ENCODE measurements at regions not wholly inside any gene's neighbourhood (a gene's known extent, or its start where the extent isn't known, plus 50 kb on each side); places are given as distances from the start of the nearest gene placed in this dataset.

GRCh38 chr16:35405526-35405925 is 1946.1 kb downstream of the TP53TG3F start:
- Histone ChIP-seq H3K27ac (ENCODE audit: low read depth, low read length) (no peak overlapping the region), H3K27me3 (ENCODE audit: control insufficient read depth in 1 of 2, insufficient read depth in 2 of 2, low read length in 2 of 2) (no peaks in the 10 kb centered on the region), H3K9ac (ENCODE audit: low read depth in 1 of 2, low read length in 2 of 2) (no peak overlapping the region), H3K4me1 (ENCODE audit: control insufficient read depth in 1 of 2, insufficient read depth in 2 of 2, low read length in 2 of 2) (no peaks in the 10 kb centered on the region), H3K36me3 (ENCODE audit: control insufficient read depth in 1 of 2, insufficient read depth in 2 of 2, low read length in 2 of 2) (no peaks in the 10 kb centered on the region), H3K4me3 (ENCODE audit: low read depth in 1 of 2, low read length in 2 of 2) (no peak overlapping the region), H3K9me3 (ENCODE audit: control insufficient read depth in 1 of 2, low read length in 2 of 2) (peaks cover 0 to 9% of the 10 kb centered on the region in 2 donors)

- Histone ChIP-seq H3K9me3 (ENCODE audit: control insufficient read depth in 1 of 2, low read length in 2 of 2) (peaks cover 4 to 16% of the 10 kb centered on the region in 2 donors), H3K27ac (ENCODE audit: low read depth, low read length) (no peak overlapping the region), H3K36me3 (ENCODE audit: control insufficient read depth in 1 of 2, insufficient read depth in 2 of 2, low read length in 2 of 2) (no peaks in the 10 kb centered on the region)
These were observed 1950.1 kb downstream of the TP53TG3F start for GRCh38 chr16:35409503-35409902.

GRCh38 chr16:35410438-35410837 is 1951.0 kb downstream of the TP53TG3F start:
- Histone ChIP-seq H3K4me3 (ENCODE audit: low read depth in 1 of 2, low read length in 2 of 2) (no peak overlapping the region), H3K9me3 (ENCODE audit: control insufficient read depth in 1 of 2, low read length in 2 of 2) (peaks cover 10 to 16% of the 10 kb centered on the region in 2 donors), H3K4me1 (ENCODE audit: control insufficient read depth in 1 of 2, insufficient read depth in 2 of 2, low read length in 2 of 2) (no peaks in the 10 kb centered on the region), H3K27me3 (ENCODE audit: control insufficient read depth in 1 of 2, insufficient read depth in 2 of 2, low read length in 2 of 2) (no peaks in the 10 kb centered on the region), H3K36me3 (ENCODE audit: control insufficient read depth in 1 of 2, insufficient read depth in 2 of 2, low read length in 2 of 2) (no peaks in the 10 kb centered on the region), H3K27ac (ENCODE audit: low read depth, low read length) (no peak overlapping the region), H3K9ac (ENCODE audit: low read depth in 1 of 2, low read length in 2 of 2) (no peak overlapping the region)

More at GRCh38 chr16:35409503-35409902, 1950.1 kb downstream of the TP53TG3F start:
- H3K4me1 ChIP-seq (ENCODE audit: control insufficient read depth in 1 of 2, insufficient read depth in 2 of 2, low read length in 2 of 2), result no peaks in the 10 kb centered on the region
- H3K4me3 ChIP-seq (ENCODE audit: low read depth in 1 of 2, low read length in 2 of 2), result no peak overlapping the region
- H3K27me3 ChIP-seq (ENCODE audit: control insufficient read depth in 1 of 2, insufficient read depth in 2 of 2, low read length in 2 of 2), result no peaks in the 10 kb centered on the region
- no peak overlapping the region for H3K9ac ChIP-seq (ENCODE audit: low read depth in 1 of 2, low read length in 2 of 2)

GRCh38 chr16:35411156-35411555 is 1951.7 kb downstream of the TP53TG3F start:
- H3K9me3 ChIP-seq (ENCODE audit: control insufficient read depth in 1 of 2, low read length in 2 of 2), result peaks cover 10 to 12% of the 10 kb centered on the region in 2 donors
- no peak overlapping the region for H3K9ac ChIP-seq (ENCODE audit: low read depth in 1 of 2, low read length in 2 of 2)
- H3K36me3 ChIP-seq (ENCODE audit: control insufficient read depth in 1 of 2, insufficient read depth in 2 of 2, low read length in 2 of 2), result no peaks in the 10 kb centered on the region
- no peak overlapping the region for H3K4me3 ChIP-seq (ENCODE audit: low read depth in 1 of 2, low read length in 2 of 2)
- no peaks in the 10 kb centered on the region for H3K27me3 ChIP-seq (ENCODE audit: control insufficient read depth in 1 of 2, insufficient read depth in 2 of 2, low read length in 2 of 2)
- no peaks in the 10 kb centered on the region for H3K4me1 ChIP-seq (ENCODE audit: control insufficient read depth in 1 of 2, insufficient read depth in 2 of 2, low read length in 2 of 2)
- no peak overlapping the region for H3K27ac ChIP-seq (ENCODE audit: low read depth, low read length)

- no peaks in the 10 kb centered on the region for H3K27me3 ChIP-seq (ENCODE audit: control insufficient read depth in 1 of 2, insufficient read depth in 2 of 2, low read length in 2 of 2)
- H3K27ac ChIP-seq (ENCODE audit: low read depth, low read length), result no peak overlapping the region
These were observed 1954.7 kb downstream of the TP53TG3F start for GRCh38 chr16:35414139-35414538.

GRCh38 chr16:35414563-35414962 is 1955.2 kb downstream of the TP53TG3F start:
- no peak overlapping the region for H3K4me3 ChIP-seq (ENCODE audit: low read depth in 1 of 2, low read length in 2 of 2)
- peaks cover 8 to 10% of the 10 kb centered on the region in 2 donors for H3K9me3 ChIP-seq (ENCODE audit: control insufficient read depth in 1 of 2, low read length in 2 of 2)
- no peaks in the 10 kb centered on the region for H3K36me3 ChIP-seq (ENCODE audit: control insufficient read depth in 1 of 2, insufficient read depth in 2 of 2, low read length in 2 of 2)
- H3K27me3 ChIP-seq (ENCODE audit: control insufficient read depth in 1 of 2, insufficient read depth in 2 of 2, low read length in 2 of 2), result no peaks in the 10 kb centered on the region
- H3K9ac ChIP-seq (ENCODE audit: low read depth in 1 of 2, low read length in 2 of 2), result no peak overlapping the region
- H3K4me1 ChIP-seq (ENCODE audit: control insufficient read depth in 1 of 2, insufficient read depth in 2 of 2, low read length in 2 of 2), result no peaks in the 10 kb centered on the region
- no peak overlapping the region for H3K27ac ChIP-seq (ENCODE audit: low read depth, low read length)

More at GRCh38 chr16:35414139-35414538, 1954.7 kb downstream of the TP53TG3F start:
- Histone ChIP-seq H3K9ac (ENCODE audit: low read depth in 1 of 2, low read length in 2 of 2) (no peak overlapping the region), H3K4me1 (ENCODE audit: control insufficient read depth in 1 of 2, insufficient read depth in 2 of 2, low read length in 2 of 2) (no peaks in the 10 kb centered on the region), H3K36me3 (ENCODE audit: control insufficient read depth in 1 of 2, insufficient read depth in 2 of 2, low read length in 2 of 2) (no peaks in the 10 kb centered on the region), H3K9me3 (ENCODE audit: control insufficient read depth in 1 of 2, low read length in 2 of 2) (peaks cover 8 to 10% of the 10 kb centered on the region in 2 donors), H3K4me3 (ENCODE audit: low read depth in 1 of 2, low read length in 2 of 2) (no peak overlapping the region)

GRCh38 chr16:35425270-35425669 is 1965.9 kb downstream of the TP53TG3F start:
- no peak overlapping the region for H3K9ac ChIP-seq (ENCODE audit: low read depth in 1 of 2, low read length in 2 of 2)
- H3K9me3 ChIP-seq (ENCODE audit: control insufficient read depth in 1 of 2, low read length in 2 of 2), result peaks cover 0 to 17% of the 10 kb centered on the region in 2 donors
- no peak overlapping the region for H3K27ac ChIP-seq (ENCODE audit: low read depth, low read length)
- H3K4me1 ChIP-seq (ENCODE audit: control insufficient read depth in 1 of 2, insufficient read depth in 2 of 2, low read length in 2 of 2), result no peaks in the 10 kb centered on the region
- no peaks in the 10 kb centered on the region for H3K36me3 ChIP-seq (ENCODE audit: control insufficient read depth in 1 of 2, insufficient read depth in 2 of 2, low read length in 2 of 2)
- no peaks in the 10 kb centered on the region for H3K27me3 ChIP-seq (ENCODE audit: control insufficient read depth in 1 of 2, insufficient read depth in 2 of 2, low read length in 2 of 2)
- H3K4me3 ChIP-seq (ENCODE audit: low read depth in 1 of 2, low read length in 2 of 2), result no peak overlapping the region

GRCh38 chr16:35431829-35432663 is 1972.6 kb downstream of the TP53TG3F start:
- Histone ChIP-seq H3K36me3 (ENCODE audit: control insufficient read depth in 1 of 2, insufficient read depth in 2 of 2, low read length in 2 of 2) (no peaks in the 10 kb centered on the region), H3K9me3 (ENCODE audit: control insufficient read depth in 1 of 2, low read length in 2 of 2) (peaks cover 0 to 23% of the 10 kb centered on the region in 2 donors), H3K9ac (ENCODE audit: low read depth in 1 of 2, low read length in 2 of 2) (no peak overlapping the region), H3K27me3 (ENCODE audit: control insufficient read depth in 1 of 2, insufficient read depth in 2 of 2, low read length in 2 of 2) (no peaks in the 10 kb centered on the region), H3K4me3 (ENCODE audit: low read depth in 1 of 2, low read length in 2 of 2) (no peak overlapping the region), H3K4me1 (ENCODE audit: control insufficient read depth in 1 of 2, insufficient read depth in 2 of 2, low read length in 2 of 2) (no peaks in the 10 kb centered on the region), H3K27ac (ENCODE audit: low read depth, low read length) (no peak overlapping the region)

- H3K4me3 ChIP-seq (ENCODE audit: low read depth in 1 of 2, low read length in 2 of 2), result no peak overlapping the region
- no peaks in the 10 kb centered on the region for H3K36me3 ChIP-seq (ENCODE audit: control insufficient read depth in 1 of 2, insufficient read depth in 2 of 2, low read length in 2 of 2)
- no peaks in the 10 kb centered on the region for H3K27me3 ChIP-seq (ENCODE audit: control insufficient read depth in 1 of 2, insufficient read depth in 2 of 2, low read length in 2 of 2)
- H3K4me1 ChIP-seq (ENCODE audit: control insufficient read depth in 1 of 2, insufficient read depth in 2 of 2, low read length in 2 of 2), result no peaks in the 10 kb centered on the region
- peaks cover 25 to 26% of the 10 kb centered on the region in 2 donors for H3K9me3 ChIP-seq (ENCODE audit: control insufficient read depth in 1 of 2, low read length in 2 of 2)
- no peak overlapping the region for H3K27ac ChIP-seq (ENCODE audit: low read depth, low read length)
- H3K9ac ChIP-seq (ENCODE audit: low read depth in 1 of 2, low read length in 2 of 2), result no peak overlapping the region
These were observed 1981.5 kb downstream of the TP53TG3F start for GRCh38 chr16:35440875-35441274.

GRCh38 chr16:35447010-35447558 is 1987.7 kb downstream of the TP53TG3F start:
- Histone ChIP-seq H3K27ac (ENCODE audit: low read depth, low read length) (no peak overlapping the region), H3K27me3 (ENCODE audit: control insufficient read depth in 1 of 2, insufficient read depth in 2 of 2, low read length in 2 of 2) (no peaks in the 10 kb centered on the region), H3K9me3 (ENCODE audit: control insufficient read depth in 1 of 2, low read length in 2 of 2) (peaks cover 45 to 55% of the 10 kb centered on the region in 2 donors), H3K4me3 (ENCODE audit: low read depth in 1 of 2, low read length in 2 of 2) (no peak overlapping the region), H3K9ac (ENCODE audit: low read depth in 1 of 2, low read length in 2 of 2) (no peak overlapping the region), H3K4me1 (ENCODE audit: control insufficient read depth in 1 of 2, insufficient read depth in 2 of 2, low read length in 2 of 2) (no peaks in the 10 kb centered on the region), H3K36me3 (ENCODE audit: control insufficient read depth in 1 of 2, insufficient read depth in 2 of 2, low read length in 2 of 2) (no peaks in the 10 kb centered on the region)
